GM18507 (cell line): ENCODE measurements at regions not wholly inside any gene's neighbourhood (a gene's known extent, or its start where the extent isn't known, plus 50 kb on each side); places are given as distances from the start of the nearest gene placed in this dataset.

Experiments
- DNase-seq: peaks from one replicate; pipeline ENCODE4 v3.0.0; 2011; ENCODE audit warnings: low read depth; ENCODE audit not compliant: insufficient read length; ENCODE audit errors: extremely low spot score
- FAIRE-seq: peaks from 2 replicates; lab custom pipeline; 2011; peaks lifted over from hg19 to GRCh38; lab: Jason Lieb, UNC

GRCh38 chr18:61001138-61001537 lies 332.1 kb upstream of the CDH20 start:
- no peak for DNase-seq
- no peak for FAIRE-seq

GRCh38 chr18:61006687-61007224 lies 326.5 kb upstream of the CDH20 start:
- no peak for FAIRE-seq
- DNase-seq = no peak

- DNase-seq (no peak), FAIRE-seq (no peak)
These were observed 313.6 kb upstream of the CDH20 start for GRCh38 chr18:61019338-61020301.

GRCh38 chr18:61025596-61025995 lies 307.6 kb upstream of the CDH20 start:
- FAIRE-seq (no peak), DNase-seq (no peak)

GRCh38 chr18:61031626-61032025 lies 301.6 kb upstream of the CDH20 start:
- DNase-seq (no peak), FAIRE-seq (no peak)

GRCh38 chr18:61034580-61034979 lies 298.6 kb upstream of the CDH20 start:
- DNase-seq (no peak), FAIRE-seq (no peak)

- DNase-seq = no peak
- no peak for FAIRE-seq
These were observed 294.0 kb upstream of the CDH20 start for GRCh38 chr18:61039251-61039650.

GRCh38 chr18:61047794-61048193 lies 285.4 kb upstream of the CDH20 start:
- DNase-seq = no peak
- no peak for FAIRE-seq

GRCh38 chr18:61057443-61057842 lies 275.8 kb upstream of the CDH20 start:
- DNase-seq (no peak), FAIRE-seq (no peak)

- FAIRE-seq = no peak
- DNase-seq = no peak
These were observed 271.0 kb upstream of the CDH20 start for GRCh38 chr18:61062258-61062657.

- no peak for FAIRE-seq
- DNase-seq = no peak
These were observed 268.3 kb upstream of the CDH20 start for GRCh38 chr18:61064911-61065310.

GRCh38 chr18:61076986-61077385 lies 256.2 kb upstream of the CDH20 start:
- FAIRE-seq (no peak), DNase-seq (no peak)

- DNase-seq (no peak), FAIRE-seq (no peak)
These were observed 253.5 kb upstream of the CDH20 start for GRCh38 chr18:61079714-61080113.

GRCh38 chr18:61080954-61081528 lies 252.2 kb upstream of the CDH20 start:
- FAIRE-seq = no peak
- no peak for DNase-seq

GRCh38 chr18:61082976-61083630 lies 250.1 kb upstream of the CDH20 start:
- FAIRE-seq (no peak), DNase-seq (no peak)

- FAIRE-seq = no peak
These were observed 248.2 kb upstream of the CDH20 start for GRCh38 chr18:61085036-61085435.

GRCh38 chr18:61085761-61086160 lies 247.5 kb upstream of the CDH20 start:
- FAIRE-seq = no peak

More at GRCh38 chr18:61085036-61085435, 248.2 kb upstream of the CDH20 start:
- no peak for DNase-seq

GRCh38 chr18:61086657-61087056 lies 246.6 kb upstream of the CDH20 start:
- DNase-seq = no peak

More at GRCh38 chr18:61085761-61086160, 247.5 kb upstream of the CDH20 start:
- DNase-seq = no peak

GRCh38 chr18:61091379-61091778 lies 241.9 kb upstream of the CDH20 start:
- FAIRE-seq = no peak
- DNase-seq = no peak

More at GRCh38 chr18:61086657-61087056, 246.6 kb upstream of the CDH20 start:
- FAIRE-seq = no peak

- DNase-seq = no peak
- no peak for FAIRE-seq
These were observed 239.3 kb upstream of the CDH20 start for GRCh38 chr18:61093965-61094364.
